Common myeloid progenitor, CD34-positive (primary cell): ENCODE measurements at regions not wholly inside any gene's neighbourhood (a gene's known extent, or its start where the extent isn't known, plus 50 kb on each side); places are given as distances from the start of the nearest gene placed in this dataset.

Source experiments
- CTCF ChIA-PET: fragments of 350-600 bp; sonication (Branson Sonifier 250); formaldehyde crosslinking; loops from one replicate; lab custom pipeline; 2021; ENCODE audit warnings: antibody characterized with exemption; lab: Charles Lee
- POLR2A ChIA-PET: fragments of 350-600 bp; sonication (Branson Sonifier 250); formaldehyde crosslinking; loops from one replicate; lab custom pipeline; 2021; ENCODE audit warnings: antibody characterized with exemption; lab: Charles Lee
- DNase-seq, 3 donors: peaks; one replicate each; pipeline versions ENCODE4 v3.0.0 to v3.0.0-alpha.2; 2013
- H3K27ac ChIP-seq, 2 experiments: 1 replicate in 1 of 2; 2 replicates in 1 of 2; pipeline ENCODE4 v1.7.0; 2013; ENCODE audit warnings: inconsistent platforms in 2 of 2, low read length in 2 of 2, mild to moderate bottlenecking in 2 of 2, low read depth in 1 of 2, moderate library complexity in 1 of 2; ENCODE audit not compliant: severe bottlenecking in 2 of 2, insufficient read depth in 1 of 2, poor library complexity in 1 of 2
- H3K27me3 ChIP-seq, 5 experiments: replicated peaks in 2 of 5; 1 replicate in 3 of 5; 2 replicates in 2 of 5; pipeline versions ENCODE4 v1.6.1 to v1.7.0; 2013; ENCODE audit warnings: low read length in 4 of 5, mild to moderate bottlenecking in 2 of 5, moderate library complexity in 2 of 5, inconsistent platforms in 1 of 5; ENCODE audit not compliant: insufficient read depth in 5 of 5, control insufficient read depth in 4 of 5
- H3K36me3 ChIP-seq, 4 experiments: 1 replicate in 2 of 4; 2 replicates in 2 of 4; pipeline versions ENCODE4 v1.6.1 to v1.7.0; 2013; ENCODE audit warnings: low read length in 3 of 4, control low read depth in 1 of 4, mild to moderate bottlenecking in 1 of 4; ENCODE audit not compliant: control insufficient read depth in 4 of 4, insufficient read depth in 4 of 4
- H3K4me1 ChIP-seq, 4 experiments: 1 replicate in 3 of 4; 2 replicates in 1 of 4; pipeline versions ENCODE4 v1.6.1 to v1.7.1; 2013; ENCODE audit warnings: low read length in 3 of 4, mild to moderate bottlenecking in 3 of 4, control low read depth in 1 of 4, inconsistent platforms in 1 of 4, moderate library complexity in 1 of 4; ENCODE audit not compliant: control insufficient read depth in 4 of 4, insufficient read depth in 4 of 4; ENCODE audit errors: control extremely low read depth in 1 of 4
- H3K4me3 ChIP-seq, 7 experiments: 1 replicate in 4 of 7; 2 replicates in 3 of 7; pipeline versions ENCODE4 v1.5.1 to v1.7.0; 2013; ENCODE audit warnings: mild to moderate bottlenecking in 7 of 7, low read length in 6 of 7, moderate library complexity in 6 of 7, inconsistent platforms in 2 of 7, low read depth in 2 of 7, control low read depth in 1 of 7; ENCODE audit not compliant: insufficient read depth in 4 of 7, control insufficient read depth in 1 of 7; ENCODE audit errors: extremely low read depth in 1 of 7
- H3K9me3 ChIP-seq, 5 experiments: 1 replicate in 4 of 5; 2 replicates in 1 of 5; pipeline versions ENCODE4 v1.6.1 to v1.7.1; 2013; ENCODE audit warnings: low read length in 4 of 5, mild to moderate bottlenecking in 2 of 5, inconsistent platforms in 1 of 5, low read depth in 1 of 5, moderate library complexity in 1 of 5; ENCODE audit not compliant: control insufficient read depth in 4 of 5, insufficient read depth in 2 of 5; ENCODE audit errors: control extremely low read depth in 1 of 5
- WGBS: methylation state at CpG from one replicate; pipeline ENCODE4 v1.1.5; 2013; ENCODE audit not compliant: insufficient coverage; 5-methylcytosine and 5-hydroxymethylcytosine counted together

DNA sequence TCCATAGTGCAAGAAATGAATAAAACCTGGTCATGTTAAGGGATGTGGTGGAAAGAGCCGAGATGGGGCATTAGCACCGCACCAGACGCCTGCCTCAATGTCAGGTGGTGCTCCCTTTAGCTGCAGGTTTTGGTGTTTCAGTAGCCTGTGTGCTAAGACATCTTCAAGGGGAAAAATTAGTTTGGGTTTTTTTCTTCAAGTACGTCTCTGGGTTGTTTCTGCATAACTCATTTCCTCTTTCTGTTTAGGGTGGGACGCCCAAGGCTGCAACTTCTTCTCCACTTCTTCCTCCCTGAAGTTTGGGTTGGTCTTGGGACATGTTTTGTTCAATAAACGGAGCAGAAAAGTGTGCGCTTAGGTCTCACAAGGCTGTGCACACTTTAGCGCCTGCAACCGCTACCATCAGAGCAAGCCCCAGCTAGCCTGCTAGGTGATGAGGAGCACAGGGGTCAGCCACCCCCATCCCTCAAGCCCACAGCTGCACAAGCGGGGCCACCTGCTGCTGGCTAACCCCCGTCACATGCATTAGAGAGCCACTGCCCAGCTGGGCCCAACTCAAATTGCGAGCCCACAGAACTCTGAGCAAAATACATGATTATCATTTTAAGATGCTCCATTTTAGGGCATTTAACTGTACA, 1495.7 kb downstream of the TBC1D22A start:
- POLR2A ChIA-PET, result no interaction called here
- peaks cover 0 to 4% (median 0%) of the 10 kb centered on the region in 4 experiments for H3K4me1 ChIP-seq
- CTCF ChIA-PET, result no interaction called here
- no peak overlapping the region for H3K27ac ChIP-seq
- WGBS, result 71% methylated on average over 12 of the region's 12 CpGs
- no peaks in the 10 kb centered on the region for H3K9me3 ChIP-seq
- no peaks in the 10 kb centered on the region for H3K36me3 ChIP-seq
- H3K4me3 ChIP-seq, result no peak overlapping the region
- peaks cover 0 to 42% (median 13%) of the 10 kb centered on the region in 5 experiments for H3K27me3 ChIP-seq
- no peak for DNase-seq

DNA sequence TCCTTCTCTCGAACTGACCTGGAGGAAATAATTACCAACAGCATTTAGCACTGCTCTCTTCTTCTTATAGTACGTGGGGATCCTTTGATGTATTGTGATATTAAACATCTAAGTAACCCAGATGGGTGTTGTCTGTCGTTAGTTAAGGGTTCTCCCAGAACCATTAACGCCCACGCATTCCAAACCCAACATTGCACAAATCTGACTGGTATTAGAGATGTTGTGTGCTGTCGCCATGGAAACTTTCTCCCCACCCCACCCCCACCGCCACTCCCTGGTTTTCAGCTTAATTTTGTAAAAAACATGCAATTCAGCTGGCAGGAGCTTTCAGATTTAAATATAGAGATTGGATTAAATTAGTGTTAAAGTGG, 1495.2 kb downstream of the TBC1D22A start:
- H3K4me3 ChIP-seq, result no peak overlapping the region
- H3K9me3 ChIP-seq, result no peaks in the 10 kb centered on the region
- POLR2A ChIA-PET, result no interaction called here
- no CpG with 5 or more reads among the region's 7 CpGs for WGBS
- H3K4me1 ChIP-seq, result peaks cover 0 to 4% (median 0%) of the 10 kb centered on the region in 4 experiments
- H3K27me3 ChIP-seq, result peaks cover 0 to 42% (median 13%) of the 10 kb centered on the region in 5 experiments
- CTCF ChIA-PET, result no interaction called here
- no peaks in the 10 kb centered on the region for H3K36me3 ChIP-seq
- H3K27ac ChIP-seq, result no peak overlapping the region
- DNase-seq, result no peak

- Histone ChIP-seq H3K9me3 (no peaks in the 10 kb centered on the region), H3K27me3 (peaks cover 0 to 42% (median 13%) of the 10 kb centered on the region in 5 experiments), H3K36me3 (no peaks in the 10 kb centered on the region), H3K27ac (no peak overlapping the region), H3K4me1 (peaks cover 0 to 4% (median 0%) of the 10 kb centered on the region in 4 experiments), H3K4me3 (no peak overlapping the region)
- ChIA-PET POLR2A (no interaction called here), CTCF (no interaction called here)
- no peak for DNase-seq
- 89% methylated on average over 19 of the region's 21 CpGs for WGBS
Measured at GRCh38 chr22:48256776-48257684, 1494.6 kb downstream of the TBC1D22A start.

DNA sequence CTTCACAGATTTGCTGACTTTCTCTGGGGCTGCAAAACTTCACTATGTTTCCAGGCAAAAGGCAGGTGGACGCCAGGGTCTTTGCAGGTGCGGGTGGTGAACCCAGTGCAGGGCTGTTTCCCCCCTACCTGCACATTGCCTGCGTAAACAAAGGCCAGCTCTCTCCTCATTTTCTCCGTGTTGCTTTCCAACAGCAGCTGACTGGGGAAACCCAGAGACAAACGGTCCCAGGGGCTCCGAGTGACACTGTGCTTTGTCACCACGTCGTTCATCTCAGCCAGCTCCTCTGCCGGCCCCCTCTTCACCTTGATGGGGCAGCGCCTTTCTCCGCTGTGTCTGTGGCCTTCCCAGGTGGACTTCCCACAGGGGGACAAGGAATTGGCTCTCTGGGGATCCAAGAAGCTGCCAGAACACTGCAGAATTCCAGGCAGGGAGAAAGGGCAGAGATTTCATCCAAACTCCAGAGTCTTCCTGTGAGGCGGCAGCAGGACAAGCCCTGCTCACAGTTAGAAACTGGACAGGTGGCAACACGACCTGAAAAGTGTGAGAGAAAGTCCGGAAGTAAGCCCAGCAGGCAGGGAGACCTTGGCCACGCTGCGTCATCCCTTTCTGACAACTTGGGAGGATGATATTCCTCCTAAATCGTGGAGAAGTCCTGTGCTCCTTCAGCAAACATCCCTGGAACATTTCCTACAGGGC, 1493.7 kb downstream of the TBC1D22A start:
- Histone ChIP-seq H3K27me3 (peaks cover 0 to 48% (median 13%) of the 10 kb centered on the region in 5 experiments), H3K36me3 (no peaks in the 10 kb centered on the region), H3K4me1 (peaks cover 0 to 4% (median 0%) of the 10 kb centered on the region in 4 experiments), H3K9me3 (no peaks in the 10 kb centered on the region), H3K27ac (no peak overlapping the region), H3K4me3 (no peak overlapping the region)
- 77% methylated on average over 9 of the region's 17 CpGs for WGBS
- CTCF ChIA-PET, result no interaction called here
- POLR2A ChIA-PET, result no interaction called here
- no peak for DNase-seq

DNA sequence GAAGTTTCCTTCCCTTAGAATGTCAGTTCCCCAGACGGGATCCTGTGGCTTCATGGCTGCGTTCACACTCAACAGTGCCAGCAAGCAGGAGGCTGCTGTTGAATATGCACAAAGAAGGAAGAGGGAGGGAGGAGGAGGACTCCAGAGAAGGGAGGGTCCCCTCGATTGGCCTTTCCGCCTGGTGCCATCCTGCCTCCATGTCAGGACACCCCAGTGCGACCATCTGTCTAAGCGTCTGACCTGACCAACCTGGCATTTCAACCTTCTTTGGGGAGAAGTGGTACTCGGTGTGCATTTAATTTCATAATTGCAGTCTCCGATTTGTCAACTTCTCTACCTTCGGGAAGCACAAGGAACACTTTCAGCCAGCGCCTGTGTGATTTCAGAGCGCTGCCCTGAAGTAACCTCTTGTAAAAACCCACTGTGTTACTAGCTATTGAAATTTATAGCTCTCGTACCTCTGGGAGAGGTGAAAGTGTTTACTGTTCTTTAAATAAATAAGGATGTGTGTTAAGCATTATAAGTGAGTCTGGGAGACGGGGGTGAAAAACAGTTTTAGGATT, 1491.9 kb downstream of the TBC1D22A start:
- ChIA-PET POLR2A (no interaction called here), CTCF (no interaction called here)
- Histone ChIP-seq H3K36me3 (no peaks in the 10 kb centered on the region), H3K27ac (no peak overlapping the region), H3K9me3 (no peaks in the 10 kb centered on the region), H3K4me1 (peaks cover 0 to 4% (median 0%) of the 10 kb centered on the region in 4 experiments), H3K4me3 (no peak overlapping the region), H3K27me3 (peaks cover 0 to 62% (median 13%) of the 10 kb centered on the region in 5 experiments)
- no peak for DNase-seq
- 31% methylated on average over 11 of the region's 13 CpGs for WGBS

DNA sequence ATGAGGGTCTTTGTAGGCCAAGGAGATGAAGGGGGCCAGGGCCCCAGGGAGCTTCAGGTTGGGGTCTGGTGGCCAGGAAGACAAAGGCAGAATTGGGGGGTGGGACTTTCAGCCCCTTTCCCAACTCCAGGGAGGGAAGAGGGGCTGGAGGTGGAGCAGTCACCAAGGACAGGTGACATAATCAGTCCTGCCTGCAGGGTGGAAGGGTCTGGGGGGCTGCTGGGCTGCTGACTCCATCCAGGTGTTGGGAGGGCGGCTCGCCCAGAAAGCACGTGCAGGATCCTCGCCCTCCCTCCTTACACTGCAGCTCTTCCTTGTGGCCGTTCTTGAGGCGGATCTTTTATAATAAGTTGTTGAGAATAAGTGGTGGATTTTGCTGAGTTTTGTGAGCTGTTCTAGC, 1491.1 kb downstream of the TBC1D22A start:
- CTCF ChIA-PET, result no interaction called here
- Histone ChIP-seq H3K4me1 (peaks cover 0 to 4% (median 0%) of the 10 kb centered on the region in 4 experiments), H3K27ac (no peak overlapping the region), H3K36me3 (no peaks in the 10 kb centered on the region), H3K4me3 (no peak overlapping the region), H3K27me3 (peaks cover 0 to 67% (median 13%) of the 10 kb centered on the region in 5 experiments), H3K9me3 (no peaks in the 10 kb centered on the region)
- no CpG with 5 or more reads among the region's 6 CpGs for WGBS
- POLR2A ChIA-PET, result no interaction called here
- DNase-seq, result no peak
